Neural cell (in vitro differentiated cells): ENCODE measurements at regions not wholly inside any gene's neighbourhood (a gene's known extent, or its start where the extent isn't known, plus 50 kb on each side); places are given as distances from the start of the nearest gene placed in this dataset.

ENCODE experiments used
- H2AFZ ChIP-seq: fragments of 200-600, 300-800 bp; sonication (generic), shearing (Covaris generic); 2 replicates; pipeline ENCODE4 v1.6.0; 2014; ENCODE audit warnings: low read depth, mild to moderate bottlenecking, antibody characterized with exemption, low read length, moderate library complexity
- H3F3A ChIP-seq: fragments of 200-600 bp; shearing (Covaris generic); 2 replicates; pipeline ENCODE4 v1.6.1; 2016; ENCODE audit warnings: mild to moderate bottlenecking, moderate library complexity, mixed read lengths, antibody characterized with exemption, low read length; ENCODE audit not compliant: insufficient read depth, poor library complexity, severe bottlenecking
- H3K27ac ChIP-seq: fragments of 200-600, 300-800 bp; sonication (generic), shearing (Covaris generic); 2 replicates; pipeline ENCODE4 v1.5.1; 2014; ENCODE audit warnings: mild to moderate bottlenecking, low read length, moderate library complexity
- H3K27me3 ChIP-seq: fragments of 300-800, 200-600 bp; sonication (generic), shearing (Covaris generic); 2 replicates; pipeline ENCODE4 v1.6.0; 2014; ENCODE audit warnings: mild to moderate bottlenecking, low read depth, low read length, moderate library complexity; ENCODE audit not compliant: insufficient read depth
- H3K36me3 ChIP-seq: fragments of 300-800, 200-600 bp; sonication (generic), shearing (Covaris generic); 2 replicates; pipeline ENCODE4 v1.5.1; 2014; ENCODE audit warnings: mild to moderate bottlenecking, antibody characterized with exemption, low read length, moderate library complexity; ENCODE audit not compliant: insufficient read depth
- H3K4me2 ChIP-seq: fragments of 300-800, 200-600 bp; sonication (generic), shearing (Covaris generic); 2 replicates; pipeline ENCODE4 v1.6.0; 2014; ENCODE audit warnings: mild to moderate bottlenecking, low read length
- H3K4me3 ChIP-seq: fragments of 300-800, 200-600 bp; sonication (generic), shearing (Covaris generic); 2 replicates; pipeline ENCODE4 v1.5.1; 2014; ENCODE audit warnings: mild to moderate bottlenecking, low read length, moderate library complexity
- H3K79me2 ChIP-seq: fragments of 200-600 bp; shearing (Covaris generic); replicated peaks from 2 replicates; pipeline ENCODE4 v1.6.0; 2014; ENCODE audit warnings: mild to moderate bottlenecking, low read length, moderate library complexity; ENCODE audit not compliant: insufficient read depth
- H3K9ac ChIP-seq: fragments of 300-800, 200-600 bp; sonication (generic), shearing (Covaris generic); 2 replicates; pipeline ENCODE4 v1.6.1; 2016; ENCODE audit warnings: mild to moderate bottlenecking, low read length, mixed read lengths
- H3K9me2 ChIP-seq: fragments of 200-600 bp; shearing (Covaris generic); 2 replicates; pipeline ENCODE4 v1.6.1; 2016; ENCODE audit warnings: mild to moderate bottlenecking, low read length, mixed read lengths; ENCODE audit not compliant: insufficient read depth
- H3K9me3 ChIP-seq: fragments of 200-600, 300-800 bp; sonication (generic), shearing (Covaris generic); 2 replicates; pipeline ENCODE4 v1.6.1; 2016; ENCODE audit warnings: mild to moderate bottlenecking, mixed run types, low read length, moderate library complexity, mixed read lengths
- H4K20me1 ChIP-seq: fragments of 200-600 bp; shearing (Covaris generic); 2 replicates; pipeline ENCODE4 v1.6.1; 2016; ENCODE audit warnings: mild to moderate bottlenecking, mixed run types; ENCODE audit not compliant: insufficient read depth
- EP300 ChIP-seq: fragments of 450-650 bp; conservative IDR thresholded peaks from 2 replicates; pipeline ENCODE4 v1.6.1; 2014; ENCODE audit warnings: antibody characterized with exemption, mild to moderate bottlenecking, moderate library complexity; ENCODE audit not compliant: poor library complexity, severe bottlenecking
- EZH2 ChIP-seq: fragments of 200-600, 300-800 bp; shearing (Covaris generic), sonication (generic); IDR thresholded peaks from 2 replicates; pipeline ENCODE4 v1.6.1; 2014; ENCODE audit warnings: antibody characterized with exemption, low read length, borderline replicate concordance, mild to moderate bottlenecking; ENCODE audit not compliant: insufficient read depth, poor library complexity, severe bottlenecking
- MXI1 ChIP-seq: fragments of 450-650 bp; conservative IDR thresholded peaks from 2 replicates; pipeline ENCODE4 v1.6.1; 2014; ENCODE audit warnings: antibody characterized with exemption, mild to moderate bottlenecking; ENCODE audit not compliant: poor library complexity, severe bottlenecking
- POLR2AphosphoS5 ChIP-seq: IDR thresholded peaks from 2 replicates; pipeline ENCODE4 v1.6.1; 2012
- RAD21 ChIP-seq: fragments of 450-650 bp; conservative IDR thresholded peaks from 2 replicates; pipeline ENCODE4 v1.6.1; 2014; ENCODE audit warnings: antibody characterized with exemption, mild to moderate bottlenecking, moderate library complexity
- SMC3 ChIP-seq: fragments of 450-650 bp; conservative IDR thresholded peaks from 2 replicates; pipeline ENCODE4 v1.6.1; 2014; ENCODE audit warnings: antibody characterized with exemption, mild to moderate bottlenecking, moderate library complexity; ENCODE audit not compliant: poor library complexity
- TAF1 ChIP-seq: IDR thresholded peaks from 2 replicates; pipeline ENCODE4 v1.6.1; 2012; ENCODE audit warnings: low read depth
- TF ChIP-seq, protein P1 (sequence below): IDR thresholded peaks from 2 replicates; pipeline ENCODE4 v1.6.1; 2012; ENCODE audit warnings: borderline replicate concordance
- TF ChIP-seq, protein P2 (sequence below): fragments of 450-650 bp; IDR thresholded peaks from 2 replicates; pipeline ENCODE4 v1.5.1; 2014; ENCODE audit warnings: antibody characterized with exemption, mild to moderate bottlenecking, moderate library complexity; ENCODE audit not compliant: poor library complexity, severe bottlenecking

DNA sequence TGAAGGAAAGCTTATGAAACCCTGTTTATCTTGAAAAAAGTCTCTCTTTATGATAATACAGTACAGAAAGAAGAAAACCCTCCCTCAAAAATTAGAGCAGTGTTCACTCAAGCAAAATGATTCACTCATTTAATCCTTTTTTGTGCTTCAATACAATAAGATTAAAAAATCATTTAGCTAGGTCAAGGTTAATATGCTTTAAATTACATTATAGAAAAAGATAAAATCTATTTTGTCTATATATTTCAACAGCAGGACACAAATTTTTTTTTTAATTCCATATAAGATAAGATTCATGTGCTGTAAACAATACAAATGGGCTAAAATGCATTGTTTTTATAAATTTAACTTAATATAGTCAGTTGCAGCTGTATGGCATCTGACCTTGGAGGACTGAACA, 176.9 kb downstream of the KCNE4 start:
- no peak overlapping the region for H3K27ac ChIP-seq
- H3K9ac ChIP-seq = no peak overlapping the region
- H3K9me2 ChIP-seq = no peaks in the 10 kb centered on the region
- no peaks in the 10 kb centered on the region for H3K9me3 ChIP-seq
- no peaks in the 10 kb centered on the region for H3K36me3 ChIP-seq
- no peak overlapping the region for H2AFZ ChIP-seq
- no peaks in the 10 kb centered on the region for H4K20me1 ChIP-seq
- H3K27me3 ChIP-seq = no peaks in the 10 kb centered on the region
- H3F3A ChIP-seq = no peaks in the 10 kb centered on the region
- no peak overlapping the region for H3K4me3 ChIP-seq
- no peak overlapping the region for H3K4me2 ChIP-seq
- H3K79me2 ChIP-seq = no peaks in the 10 kb centered on the region
- TF ChIP-seq TAF1 = no peak
- no peak for TF ChIP-seq EZH2
- TF ChIP-seq EP300 = no peak
- TF ChIP-seq POLR2AphosphoS5 = no peak
- no peak for TF ChIP-seq SMC3
- TF ChIP-seq, protein P1, sequence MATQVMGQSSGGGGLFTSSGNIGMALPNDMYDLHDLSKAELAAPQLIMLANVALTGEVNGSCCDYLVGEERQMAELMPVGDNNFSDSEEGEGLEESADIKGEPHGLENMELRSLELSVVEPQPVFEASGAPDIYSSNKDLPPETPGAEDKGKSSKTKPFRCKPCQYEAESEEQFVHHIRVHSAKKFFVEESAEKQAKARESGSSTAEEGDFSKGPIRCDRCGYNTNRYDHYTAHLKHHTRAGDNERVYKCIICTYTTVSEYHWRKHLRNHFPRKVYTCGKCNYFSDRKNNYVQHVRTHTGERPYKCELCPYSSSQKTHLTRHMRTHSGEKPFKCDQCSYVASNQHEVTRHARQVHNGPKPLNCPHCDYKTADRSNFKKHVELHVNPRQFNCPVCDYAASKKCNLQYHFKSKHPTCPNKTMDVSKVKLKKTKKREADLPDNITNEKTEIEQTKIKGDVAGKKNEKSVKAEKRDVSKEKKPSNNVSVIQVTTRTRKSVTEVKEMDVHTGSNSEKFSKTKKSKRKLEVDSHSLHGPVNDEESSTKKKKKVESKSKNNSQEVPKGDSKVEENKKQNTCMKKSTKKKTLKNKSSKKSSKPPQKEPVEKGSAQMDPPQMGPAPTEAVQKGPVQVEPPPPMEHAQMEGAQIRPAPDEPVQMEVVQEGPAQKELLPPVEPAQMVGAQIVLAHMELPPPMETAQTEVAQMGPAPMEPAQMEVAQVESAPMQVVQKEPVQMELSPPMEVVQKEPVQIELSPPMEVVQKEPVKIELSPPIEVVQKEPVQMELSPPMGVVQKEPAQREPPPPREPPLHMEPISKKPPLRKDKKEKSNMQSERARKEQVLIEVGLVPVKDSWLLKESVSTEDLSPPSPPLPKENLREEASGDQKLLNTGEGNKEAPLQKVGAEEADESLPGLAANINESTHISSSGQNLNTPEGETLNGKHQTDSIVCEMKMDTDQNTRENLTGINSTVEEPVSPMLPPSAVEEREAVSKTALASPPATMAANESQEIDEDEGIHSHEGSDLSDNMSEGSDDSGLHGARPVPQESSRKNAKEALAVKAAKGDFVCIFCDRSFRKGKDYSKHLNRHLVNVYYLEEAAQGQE = no peak
- no peak for TF ChIP-seq RAD21
- no peak for TF ChIP-seq MXI1
- TF ChIP-seq, protein P2, sequence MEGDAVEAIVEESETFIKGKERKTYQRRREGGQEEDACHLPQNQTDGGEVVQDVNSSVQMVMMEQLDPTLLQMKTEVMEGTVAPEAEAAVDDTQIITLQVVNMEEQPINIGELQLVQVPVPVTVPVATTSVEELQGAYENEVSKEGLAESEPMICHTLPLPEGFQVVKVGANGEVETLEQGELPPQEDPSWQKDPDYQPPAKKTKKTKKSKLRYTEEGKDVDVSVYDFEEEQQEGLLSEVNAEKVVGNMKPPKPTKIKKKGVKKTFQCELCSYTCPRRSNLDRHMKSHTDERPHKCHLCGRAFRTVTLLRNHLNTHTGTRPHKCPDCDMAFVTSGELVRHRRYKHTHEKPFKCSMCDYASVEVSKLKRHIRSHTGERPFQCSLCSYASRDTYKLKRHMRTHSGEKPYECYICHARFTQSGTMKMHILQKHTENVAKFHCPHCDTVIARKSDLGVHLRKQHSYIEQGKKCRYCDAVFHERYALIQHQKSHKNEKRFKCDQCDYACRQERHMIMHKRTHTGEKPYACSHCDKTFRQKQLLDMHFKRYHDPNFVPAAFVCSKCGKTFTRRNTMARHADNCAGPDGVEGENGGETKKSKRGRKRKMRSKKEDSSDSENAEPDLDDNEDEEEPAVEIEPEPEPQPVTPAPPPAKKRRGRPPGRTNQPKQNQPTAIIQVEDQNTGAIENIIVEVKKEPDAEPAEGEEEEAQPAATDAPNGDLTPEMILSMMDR = no peak

DNA sequence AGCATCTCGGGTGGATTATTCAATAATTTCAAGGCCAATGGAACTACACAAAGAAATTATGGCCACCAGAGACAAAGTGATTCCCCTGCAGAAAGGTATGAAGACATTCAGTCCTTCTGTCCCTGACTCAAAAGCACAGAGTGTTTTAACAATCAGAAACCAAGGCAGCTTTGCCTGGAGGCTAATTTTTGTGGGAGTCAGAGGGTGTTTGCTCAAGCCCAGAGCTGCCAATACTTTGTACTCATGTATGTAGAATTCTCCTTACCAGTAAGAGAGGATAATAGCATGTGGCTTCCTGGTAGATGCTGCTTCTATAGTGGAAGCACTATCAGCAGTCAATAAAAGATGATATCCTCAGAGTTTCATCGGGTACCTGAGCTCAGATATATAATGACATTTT, 178.4 kb downstream of the KCNE4 start:
- Histone ChIP-seq H4K20me1 (no peaks in the 10 kb centered on the region), H3K9me2 (no peaks in the 10 kb centered on the region), H3K27me3 (no peaks in the 10 kb centered on the region), H3K4me2 (no peak overlapping the region), H3F3A (no peaks in the 10 kb centered on the region), H3K9me3 (no peaks in the 10 kb centered on the region), H3K27ac (no peak overlapping the region), H2AFZ (no peak overlapping the region), H3K9ac (no peak overlapping the region), H3K36me3 (no peaks in the 10 kb centered on the region), H3K4me3 (no peak overlapping the region), H3K79me2 (no peaks in the 10 kb centered on the region)
- TF ChIP-seq RAD21 = no peak
- TF ChIP-seq, protein P2 = no peak
- no peak for TF ChIP-seq POLR2AphosphoS5
- no peak for TF ChIP-seq EZH2
- TF ChIP-seq, protein P1 = no peak
- no peak for TF ChIP-seq MXI1
- no peak for TF ChIP-seq EP300
- TF ChIP-seq SMC3 = no peak
- TF ChIP-seq TAF1 = no peak
